Activated CD4-positive, alpha-beta T cell treated with anti-CD3 and anti-CD28 coated beads, Interleukin-2, Interleukin-6, amounts not matched to agents 100 ng/mL and 50 ng/mL, durations not matched to agents 16 hours and 8 hours (primary cell): ENCODE measurements at regions not wholly inside any gene's neighbourhood (a gene's known extent, or its start where the extent isn't known, plus 50 kb on each side); places are given as distances from the start of the nearest gene placed in this dataset.

ENCODE experiments used
- DNase-seq: peaks from one replicate; pipeline ENCODE4 v3.0.0-alpha.2; 2020

DNA sequence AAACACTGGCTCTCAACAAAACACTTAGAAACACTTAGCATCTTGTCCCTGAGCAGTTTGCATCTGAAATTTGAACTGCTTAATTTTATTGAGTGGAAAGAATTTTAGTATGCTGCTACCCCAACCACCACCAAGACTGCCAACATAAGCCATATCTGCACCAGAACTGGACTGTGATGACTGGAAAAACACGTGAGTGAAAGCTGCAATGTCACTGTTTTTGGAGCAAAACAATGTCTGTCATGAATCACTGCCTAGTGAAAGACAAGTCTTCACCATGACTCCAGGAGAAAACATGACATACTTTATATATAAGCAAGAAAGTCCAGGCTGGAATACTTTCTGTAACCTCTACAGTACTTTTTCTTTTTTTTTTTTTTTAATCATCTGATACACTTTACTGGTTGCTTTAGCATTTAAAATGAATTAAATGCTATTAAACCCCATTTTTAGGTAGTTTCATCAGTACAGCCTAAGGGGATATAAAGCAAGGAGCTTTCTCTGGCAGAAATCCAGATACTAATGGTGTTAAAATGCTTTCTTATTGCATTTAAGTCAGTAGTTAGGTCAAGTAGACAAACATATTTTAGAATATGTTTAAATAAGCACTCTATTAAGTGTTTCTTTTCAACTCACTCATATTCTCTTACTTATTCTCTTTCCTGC lies 2129.4 kb upstream of the PIK3C3 start:
- no peak for DNase-seq

GRCh38 chr18:39806525-39806924 lies 2148.5 kb upstream of the PIK3C3 start:
- no peak for DNase-seq

- DNase-seq: no peak
These were observed 2149.8 kb upstream of the PIK3C3 start for GRCh38 chr18:39805218-39805617.

GRCh38 chr18:39802648-39803229 lies 2152.3 kb upstream of the PIK3C3 start:
- no peak for DNase-seq

- no peak for DNase-seq
These were observed 2153.2 kb upstream of the PIK3C3 start for GRCh38 chr18:39801848-39802247.

DNA sequence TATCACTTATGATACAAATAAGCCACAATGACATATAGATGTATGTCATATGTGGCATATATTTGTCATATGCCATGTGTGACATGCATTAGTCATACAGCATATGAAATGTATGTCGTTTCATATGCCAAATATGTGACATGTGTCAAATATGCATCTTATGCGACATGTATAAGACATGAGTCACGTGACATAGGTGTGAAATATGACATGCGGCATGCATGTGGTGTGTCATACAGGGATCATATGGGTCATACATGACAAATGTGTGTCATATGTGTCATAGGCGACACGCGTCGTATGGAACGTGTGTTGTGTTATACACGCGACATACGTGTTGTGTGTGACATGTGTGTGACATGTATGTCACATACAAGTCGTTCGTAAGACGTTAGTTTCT lies 2154.0 kb upstream of the PIK3C3 start:
- no peak for DNase-seq

DNA sequence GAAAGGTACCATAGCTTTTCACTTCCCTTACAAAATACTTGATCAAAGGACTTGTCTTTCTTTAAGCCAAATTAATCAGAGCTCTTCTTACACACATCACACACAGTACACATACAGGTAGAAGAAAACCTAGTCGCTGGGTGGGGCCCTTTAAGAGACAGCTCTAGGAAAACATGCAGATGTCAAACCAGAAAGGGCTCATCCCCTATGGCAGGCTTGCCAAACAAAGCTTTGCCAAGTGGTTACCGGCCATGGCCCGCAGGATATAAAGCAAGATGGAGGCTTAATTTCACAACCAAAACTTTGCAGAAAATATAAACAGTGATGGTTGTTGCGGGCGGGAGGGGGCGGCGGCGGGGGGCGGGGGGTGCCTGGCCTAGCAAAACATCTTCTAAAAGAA lies 2156.0 kb upstream of the PIK3C3 start:
- DNase-seq: no peak

- no peak for DNase-seq
These were observed 2158.6 kb upstream of the PIK3C3 start for GRCh38 chr18:39796393-39796792.

- DNase-seq: no peak
These were observed 2159.7 kb upstream of the PIK3C3 start for GRCh38 chr18:39795350-39795749.

GRCh38 chr18:39793609-39794008 lies 2161.4 kb upstream of the PIK3C3 start:
- no peak for DNase-seq

DNA sequence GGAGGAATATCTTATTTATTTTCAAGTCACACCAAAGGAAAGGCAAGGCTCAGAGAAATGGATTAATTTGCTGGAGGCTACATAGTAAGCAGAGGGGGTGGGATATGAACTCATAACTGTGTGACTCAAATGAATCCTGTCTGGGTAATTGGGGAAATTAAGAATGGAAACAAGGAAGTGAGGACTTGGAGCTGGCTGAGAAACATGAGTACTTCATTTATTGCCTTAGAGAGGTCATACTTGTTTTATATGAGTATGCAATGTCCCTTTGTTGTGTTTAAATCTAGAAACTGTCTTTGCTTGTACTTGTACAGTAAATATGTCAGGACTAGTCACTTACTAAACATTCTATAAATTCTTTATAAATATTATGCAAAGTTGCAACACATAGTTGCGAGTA lies 2166.7 kb upstream of the PIK3C3 start:
- no peak for DNase-seq

DNA sequence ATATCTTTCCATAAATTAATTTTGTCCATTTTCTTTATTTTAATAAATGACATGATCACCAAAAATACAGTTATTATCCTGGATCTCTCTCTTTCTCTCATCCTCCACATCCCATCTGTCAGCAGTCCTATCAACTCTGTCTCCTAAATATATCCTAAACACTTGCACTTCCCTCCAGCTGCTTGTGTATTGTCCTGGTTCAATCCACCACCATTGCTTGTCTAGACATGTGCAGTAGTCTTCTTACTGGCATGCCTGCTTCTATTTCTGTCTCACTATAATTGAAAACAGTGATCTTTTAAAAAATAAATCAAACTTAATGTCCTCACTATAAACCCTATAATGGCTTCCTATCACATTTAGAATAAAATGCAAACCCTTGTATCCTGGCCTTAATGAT lies 2168.6 kb upstream of the PIK3C3 start:
- DNase-seq: no peak

DNA sequence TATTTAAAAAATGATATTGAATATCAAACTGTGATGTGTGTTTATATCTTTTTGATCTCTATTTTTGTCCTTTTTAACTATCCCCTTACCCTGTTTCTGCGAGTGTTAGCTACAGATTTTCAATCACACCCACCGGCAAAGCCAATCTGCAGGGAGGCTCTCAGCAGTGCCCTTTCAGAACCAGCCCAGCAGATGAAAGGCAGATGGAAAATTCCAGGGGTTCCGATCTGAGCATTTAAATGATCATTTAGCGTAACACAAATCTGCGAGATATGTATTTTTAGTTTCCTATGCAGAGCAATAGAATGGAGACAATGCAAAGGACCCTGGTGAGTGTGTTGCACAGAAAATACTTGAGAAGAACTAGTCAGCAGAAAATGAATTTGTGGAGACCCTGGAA lies 2170.5 kb upstream of the PIK3C3 start:
- no peak for DNase-seq

DNA sequence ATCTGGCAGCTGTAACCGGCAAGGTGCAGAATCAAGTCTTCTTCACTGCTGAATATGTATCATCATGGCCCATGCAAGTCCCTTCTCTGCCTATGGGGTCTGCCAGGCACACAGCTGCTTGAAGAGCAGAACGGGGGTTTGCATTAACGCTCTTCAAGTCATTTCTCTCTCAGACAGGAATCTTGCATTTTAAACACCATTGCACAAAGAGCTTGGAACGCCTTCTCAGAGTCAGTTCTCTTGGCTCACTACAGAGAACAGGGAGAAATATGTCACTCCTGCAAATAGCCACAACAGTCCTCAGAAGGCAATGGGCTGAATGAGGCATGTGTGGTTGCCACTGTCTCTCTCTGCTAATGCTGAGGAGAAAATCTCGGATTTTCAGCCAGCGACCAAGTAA lies 2173.5 kb upstream of the PIK3C3 start:
- DNase-seq: no peak

DNA sequence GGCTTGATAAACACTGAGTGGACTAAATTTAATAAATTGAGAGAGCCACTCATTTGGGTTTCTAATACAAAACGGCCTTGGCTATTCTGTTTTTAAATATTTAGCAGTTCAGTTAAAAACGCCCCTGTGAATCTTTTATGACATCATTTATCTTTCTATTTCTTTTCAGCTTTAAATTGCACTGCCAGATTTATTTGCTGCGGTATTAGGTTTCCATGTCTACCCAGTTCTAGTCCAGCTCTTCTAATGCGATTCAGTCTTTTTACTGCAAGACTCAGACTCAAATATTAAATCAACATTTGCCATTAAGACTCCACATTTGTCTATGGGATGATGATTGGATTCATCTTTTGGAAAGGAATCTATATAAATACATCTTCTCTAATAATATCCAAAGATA lies 2174.3 kb upstream of the PIK3C3 start:
- DNase-seq: no peak

- DNase-seq: no peak
These were observed 2175.1 kb upstream of the PIK3C3 start for GRCh38 chr18:39779926-39780325.

DNA sequence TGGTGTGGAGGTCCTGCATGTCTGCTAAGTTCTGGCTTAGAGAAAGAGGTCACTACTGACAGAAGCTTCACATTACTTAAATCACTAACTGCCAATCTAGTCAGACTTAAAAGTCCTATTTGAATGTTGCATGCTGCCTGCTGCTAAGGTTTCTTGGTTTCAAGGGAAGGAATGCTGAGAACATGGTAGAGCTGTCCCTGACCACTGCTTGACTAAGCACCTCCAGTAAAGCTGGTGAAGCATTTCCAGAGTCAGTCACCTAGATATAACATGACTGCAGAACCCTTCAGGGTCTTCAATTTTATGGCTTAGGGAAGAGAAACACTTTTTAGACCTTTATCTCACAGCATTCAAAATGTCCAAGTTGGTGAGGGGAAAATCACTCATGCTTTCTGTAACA lies 2178.3 kb upstream of the PIK3C3 start:
- DNase-seq: no peak

DNA sequence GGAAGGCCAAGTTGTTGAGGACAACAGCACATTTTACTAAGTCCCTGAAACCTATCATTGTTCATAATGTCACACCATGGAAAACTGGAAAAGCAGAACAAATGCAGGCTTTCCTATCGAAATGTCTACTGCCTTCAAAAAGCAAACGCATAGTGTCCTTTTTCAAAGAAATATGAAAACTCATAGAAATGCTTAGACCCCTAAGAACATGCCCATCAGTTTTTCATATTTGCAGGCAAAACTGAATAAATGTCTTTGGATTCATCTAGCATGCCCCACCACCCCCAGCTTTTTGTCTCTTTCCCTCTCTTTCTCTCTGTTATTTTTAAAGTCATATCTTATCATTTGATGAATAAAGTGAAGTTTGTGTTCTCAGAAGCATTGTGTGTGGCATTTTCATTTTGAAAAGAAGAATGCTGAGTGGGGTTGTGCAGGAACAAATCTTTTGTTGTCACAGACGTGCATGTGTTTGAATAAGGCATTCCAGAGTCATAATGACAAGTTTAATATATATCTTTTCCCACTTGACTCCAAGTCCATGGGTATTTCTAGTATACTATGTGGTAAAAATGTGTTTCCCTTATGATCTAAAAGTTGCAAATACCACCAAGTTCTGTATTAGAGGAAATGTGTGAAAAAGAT lies 2180.0 kb upstream of the PIK3C3 start:
- DNase-seq: no peak

GRCh38 chr18:39773646-39774045 lies 2181.4 kb upstream of the PIK3C3 start:
- no peak for DNase-seq

DNA sequence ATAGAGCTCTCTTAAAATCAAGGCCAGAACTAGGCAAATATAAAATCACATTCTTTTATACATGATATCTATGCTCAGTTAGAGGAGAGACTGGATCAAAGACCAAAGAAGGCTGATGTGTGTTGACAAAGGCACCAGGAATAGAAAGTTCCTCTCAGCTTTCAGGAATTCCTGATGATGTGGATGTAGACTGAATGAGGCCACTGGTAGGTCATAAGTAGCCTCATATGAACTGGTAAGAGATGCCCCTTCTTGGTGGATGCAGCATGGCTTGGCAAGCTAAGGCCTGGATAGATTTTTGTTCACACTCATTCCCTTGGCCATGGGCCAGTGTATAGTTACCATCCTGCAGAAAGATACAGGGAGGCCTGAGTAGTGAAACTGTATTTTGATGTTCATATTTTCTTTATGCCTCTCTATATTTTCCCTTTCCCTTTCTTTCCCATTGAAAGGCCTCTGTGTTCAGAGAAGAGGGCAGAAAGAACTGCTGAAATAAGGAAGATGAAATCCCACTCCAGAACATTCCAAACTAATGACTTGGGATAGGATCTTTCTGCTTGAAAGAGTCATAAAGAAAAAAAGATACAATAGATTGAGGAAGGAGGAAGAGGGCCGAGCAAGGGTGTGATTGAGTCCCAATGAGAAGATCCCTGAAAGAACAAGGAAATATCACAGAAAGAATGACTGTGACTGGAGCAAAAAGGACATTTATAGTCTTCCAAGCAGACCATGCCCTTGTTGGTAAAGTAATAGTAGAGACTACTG lies 2182.7 kb upstream of the PIK3C3 start:
- DNase-seq: no peak

GRCh38 chr18:39770399-39770798 lies 2184.6 kb upstream of the PIK3C3 start:
- no peak for DNase-seq

GRCh38 chr18:39764873-39765272 lies 2190.2 kb upstream of the PIK3C3 start:
- no peak for DNase-seq

DNA sequence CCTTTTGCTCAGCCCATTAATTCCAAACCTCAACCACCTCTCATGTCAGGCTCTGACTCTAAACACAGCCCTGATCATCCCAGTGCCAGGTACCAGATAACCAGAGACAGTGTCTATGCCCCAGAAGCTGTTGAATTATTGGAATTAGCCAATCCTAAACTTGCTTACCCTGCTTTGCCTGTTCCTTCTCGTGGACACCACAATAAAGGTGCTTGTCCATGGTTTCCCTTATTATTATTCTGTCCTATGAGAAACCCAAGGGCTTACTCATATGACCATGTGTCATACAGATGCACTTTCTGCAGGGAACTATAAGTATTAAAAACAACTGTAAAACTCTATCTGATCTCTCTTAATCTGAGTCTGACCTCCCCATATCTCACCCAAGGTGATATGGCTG lies 2193.8 kb upstream of the PIK3C3 start:
- no peak for DNase-seq

GRCh38 chr18:39759926-39760325 lies 2194.3 kb upstream of the CELF4 start:
- DNase-seq: no peak
